Activated CD4-positive, alpha-beta T cell treated with anti-CD3 and anti-CD28 coated beads, Interleukin-2, Interleukin-4, amounts not matched to agents 100 ng/mL and 50 ng/mL, durations not matched to agents 16 hours and 8 hours (primary cell): ENCODE measurements at regions not wholly inside any gene's neighbourhood (a gene's known extent, or its start where the extent isn't known, plus 50 kb on each side); places are given as distances from the start of the nearest gene placed in this dataset.
"Not testable (repeated sequence)": the region's sequence is repeated elsewhere in the genome, so short reads cannot be mapped to it uniquely, and the experiment has no call there.

Source experiments
- DNase-seq: peaks from one replicate; pipeline ENCODE4 v3.0.0-alpha.2; 2020; ENCODE audit warnings: low spot score

GRCh38 chr3:72080800-72081199 lies 295.9 kb upstream of the PROK2 start:
- DNase-seq: no peak

GRCh38 chr3:72080095-72080494 lies 295.1 kb upstream of the PROK2 start:
- no peak for DNase-seq

GRCh38 chr3:72079369-72079872 lies 294.5 kb upstream of the PROK2 start:
- no peak for DNase-seq

GRCh38 chr3:72078676-72079368 lies 293.9 kb upstream of the PROK2 start:
- no peak for DNase-seq

GRCh38 chr3:72077473-72078259 lies 292.7 kb upstream of the PROK2 start:
- DNase-seq: no peak

GRCh38 chr3:72075848-72076247 lies 290.9 kb upstream of the PROK2 start:
- not testable (repeated sequence) for DNase-seq

GRCh38 chr3:72071624-72072023 lies 286.7 kb upstream of the PROK2 start:
- DNase-seq: no peak

GRCh38 chr3:72070005-72070404 lies 285.1 kb upstream of the PROK2 start:
- no peak for DNase-seq

GRCh38 chr3:72069543-72069942 lies 284.6 kb upstream of the PROK2 start:
- no peak for DNase-seq

GRCh38 chr3:72068621-72069020 lies 283.7 kb upstream of the PROK2 start:
- DNase-seq: no peak

- no peak for DNase-seq
Observed at GRCh38 chr3:72067721-72068120, 282.8 kb upstream of the PROK2 start.

GRCh38 chr3:72065872-72066641 lies 281.1 kb upstream of the PROK2 start:
- no peak for DNase-seq

- no peak for DNase-seq
Observed at GRCh38 chr3:72065236-72065635, 280.3 kb upstream of the PROK2 start.

- DNase-seq: not testable (repeated sequence)
Observed at GRCh38 chr3:72064727-72065126, 279.8 kb upstream of the PROK2 start.

- no peak for DNase-seq
Observed at GRCh38 chr3:72062017-72062416, 277.1 kb upstream of the PROK2 start.

GRCh38 chr3:72060447-72061034 lies 275.6 kb upstream of the PROK2 start:
- DNase-seq: no peak

- no peak for DNase-seq
Observed at GRCh38 chr3:72058493-72059081, 273.6 kb upstream of the PROK2 start.

- DNase-seq: no peak
Observed at GRCh38 chr3:72055436-72055835, 270.5 kb upstream of the PROK2 start.

GRCh38 chr3:72054976-72055375 lies 270.0 kb upstream of the PROK2 start:
- DNase-seq: no peak

GRCh38 chr3:72052841-72053409 lies 268.0 kb upstream of the PROK2 start:
- DNase-seq: no peak

- DNase-seq: no peak
Observed at GRCh38 chr3:72050771-72051170, 265.8 kb upstream of the PROK2 start.
